NK-92 treated with Interleukin-12 subunit alpha and Interleukin-12 subunit beta, amount 100 ng/mL, for 24 hours (cell line): ENCODE measurements at regions not wholly inside any gene's neighbourhood (a gene's known extent, or its start where the extent isn't known, plus 50 kb on each side); places are given as distances from the start of the nearest gene placed in this dataset.
"Not testable (repeated sequence)": the region's sequence is repeated elsewhere in the genome, so short reads cannot be mapped to it uniquely, and the experiment has no call there.

ENCODE experiments used
- DNase-seq: peaks from one replicate; lab custom pipeline; 2025; lab: John Stamatoyannopoulos, UW

DNA sequence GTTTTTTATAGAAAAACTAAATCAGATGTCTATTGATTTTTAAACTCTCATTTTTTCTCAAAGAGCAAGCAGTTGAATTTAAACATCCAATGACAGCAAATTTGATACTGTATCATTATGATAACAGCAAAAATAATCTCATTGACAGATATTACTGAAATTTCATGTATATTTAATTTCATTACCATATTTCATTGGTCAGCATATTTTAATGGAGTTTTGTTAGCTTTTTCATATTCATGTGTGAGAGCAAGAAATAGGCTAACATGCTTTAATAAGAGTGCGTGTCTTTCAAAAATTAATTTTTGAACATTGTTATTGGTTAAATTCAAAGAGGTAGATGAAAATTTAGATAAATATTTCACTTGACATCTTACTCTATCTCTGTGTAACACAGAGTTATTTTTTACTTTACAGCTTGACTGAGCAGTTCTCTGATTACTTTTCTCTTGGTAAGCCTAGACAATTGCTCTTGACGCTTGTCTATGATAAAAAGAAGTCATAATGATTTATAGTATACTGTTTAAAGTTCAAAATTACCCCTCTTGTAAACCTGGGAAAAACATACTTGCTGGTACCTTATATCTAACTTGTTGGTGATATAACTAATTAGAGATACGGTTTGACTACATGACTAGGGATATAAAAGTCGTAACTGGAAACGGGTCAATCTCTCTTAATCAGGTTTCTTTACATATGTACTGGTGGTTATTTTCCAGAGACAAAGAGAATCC lies 732.3 kb upstream of the NCAM2 start:
- no peak for DNase-seq

DNA sequence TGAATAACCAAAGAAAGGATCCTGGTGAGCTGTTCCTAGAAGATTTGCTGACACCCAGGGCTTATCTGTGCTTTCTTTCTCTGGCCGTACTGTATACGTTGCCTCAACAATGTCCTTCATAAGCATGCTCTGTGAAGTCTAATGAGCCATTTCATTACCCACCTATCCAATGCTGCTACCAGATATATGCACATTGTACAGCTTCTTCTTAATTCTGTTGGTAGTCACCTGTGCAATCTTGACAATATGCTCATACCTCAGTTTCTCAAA lies 731.8 kb upstream of the NCAM2 start:
- DNase-seq, result no peak

DNA sequence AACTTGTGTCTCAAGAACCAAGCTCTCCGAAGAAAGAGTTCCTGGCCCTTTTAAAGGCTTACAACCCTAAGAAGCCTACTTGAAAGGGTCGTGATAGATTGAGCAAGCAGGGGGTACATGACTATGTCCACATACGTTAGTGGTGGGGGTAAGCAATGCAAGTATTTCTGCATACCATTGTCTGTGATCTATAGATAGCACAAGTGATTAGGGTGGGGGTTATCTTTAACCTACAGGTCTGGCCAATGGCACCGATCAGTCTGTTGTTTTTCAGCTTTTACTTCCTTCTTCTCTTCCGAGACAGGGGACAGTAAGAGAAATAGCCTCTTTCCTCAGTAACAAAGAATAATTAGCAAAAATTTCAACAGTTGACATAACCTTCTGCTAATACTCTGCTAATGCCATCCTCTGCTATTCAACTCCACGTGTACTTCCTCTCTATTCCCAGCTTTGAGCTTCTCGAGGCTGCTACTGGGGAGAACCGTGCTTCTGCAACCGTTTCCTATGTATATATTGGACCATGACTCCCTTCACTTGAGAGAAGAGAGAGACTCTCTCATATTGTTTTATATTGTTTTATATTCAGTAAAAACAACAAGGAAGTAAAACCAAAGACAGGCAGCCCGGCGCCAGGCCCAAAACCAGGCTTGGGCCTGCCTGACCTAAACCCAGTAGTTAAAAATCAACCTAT lies 727.7 kb upstream of the NCAM2 start:
- DNase-seq, result no peak

DNA sequence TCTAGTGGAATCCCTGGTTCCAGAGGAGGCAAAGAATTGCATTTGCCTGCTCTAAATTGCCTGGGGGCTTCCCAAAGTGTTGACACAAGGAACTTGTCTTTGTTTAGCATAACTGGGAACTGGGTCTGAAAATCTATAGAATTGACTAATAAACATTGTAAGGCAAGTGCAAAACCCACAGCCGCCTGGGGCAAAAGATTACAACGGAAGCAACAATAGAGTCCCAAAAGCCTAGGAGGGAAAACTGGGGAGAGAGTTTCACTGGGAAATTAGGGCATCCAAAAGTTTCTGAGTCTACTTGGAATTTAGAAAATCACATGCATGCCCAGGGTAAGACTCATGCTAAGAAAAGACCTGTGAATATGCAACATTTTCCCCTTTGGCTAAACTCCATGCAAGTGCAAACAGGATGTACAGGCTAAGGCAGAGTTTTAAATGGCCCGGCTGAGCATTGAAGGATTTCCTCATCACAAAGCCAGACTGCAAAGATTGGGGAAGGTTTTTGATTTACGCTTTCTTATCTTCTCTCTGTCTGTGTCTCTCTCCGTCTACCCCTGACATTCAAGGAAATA lies 725.3 kb upstream of the NCAM2 start:
- DNase-seq, result no peak

DNA sequence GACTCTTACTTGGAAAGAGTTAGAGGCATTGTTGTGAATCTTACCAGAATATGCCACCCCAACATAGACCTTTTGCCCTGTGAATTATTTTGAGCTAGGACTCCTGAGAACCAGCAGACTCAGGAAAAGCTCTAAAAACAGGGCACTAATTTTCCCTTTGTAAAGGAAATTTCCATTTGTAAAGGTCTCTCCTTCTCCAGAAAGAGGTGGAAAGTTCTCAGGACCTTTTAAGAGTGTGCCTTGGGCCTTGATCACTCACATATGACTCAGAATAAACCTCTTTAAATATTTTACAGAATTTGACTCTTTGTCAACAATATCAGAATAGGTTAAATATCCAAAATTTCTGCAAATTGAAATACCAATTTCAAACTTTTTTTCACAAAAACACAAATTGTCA lies 721.8 kb upstream of the NCAM2 start:
- no peak for DNase-seq

DNA sequence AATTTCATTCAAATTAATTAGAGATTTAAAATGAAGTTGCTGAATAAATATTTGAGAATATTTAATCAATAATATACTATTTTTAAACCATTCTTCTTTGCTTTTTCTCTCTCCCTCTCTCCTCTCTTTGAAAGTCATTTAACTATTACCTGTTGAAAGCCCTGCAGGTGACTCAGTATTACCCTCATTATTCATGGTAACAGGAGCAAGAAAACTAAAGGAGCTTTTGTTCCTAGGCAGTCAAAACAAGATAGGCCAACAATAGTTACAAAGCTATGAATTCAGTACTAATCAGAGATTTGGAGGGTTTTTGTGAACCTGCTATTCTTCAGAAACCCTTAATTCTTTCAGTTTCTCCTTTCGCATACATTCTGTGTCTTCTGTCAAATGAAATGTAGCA lies 721.3 kb upstream of the NCAM2 start:
- DNase-seq, result no peak

DNA sequence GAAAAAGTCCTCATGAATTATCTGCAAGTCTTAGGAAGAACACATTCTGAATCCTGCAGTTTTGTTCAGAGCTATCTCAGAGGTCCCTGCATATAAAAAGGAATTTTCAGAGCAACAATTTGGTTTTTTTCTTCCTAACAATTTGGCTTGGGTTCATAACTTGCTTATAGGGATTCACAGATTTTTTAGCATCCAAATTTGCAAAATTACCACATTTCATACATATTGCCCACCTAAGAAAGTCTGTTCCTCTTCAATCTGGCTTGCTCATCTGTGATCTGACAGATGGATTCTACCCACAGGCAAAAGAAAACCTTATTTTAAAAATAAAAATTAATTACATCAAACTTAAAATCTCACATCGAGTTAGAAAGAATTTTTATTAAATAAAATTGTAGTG lies 714.4 kb upstream of the NCAM2 start:
- DNase-seq, result no peak

DNA sequence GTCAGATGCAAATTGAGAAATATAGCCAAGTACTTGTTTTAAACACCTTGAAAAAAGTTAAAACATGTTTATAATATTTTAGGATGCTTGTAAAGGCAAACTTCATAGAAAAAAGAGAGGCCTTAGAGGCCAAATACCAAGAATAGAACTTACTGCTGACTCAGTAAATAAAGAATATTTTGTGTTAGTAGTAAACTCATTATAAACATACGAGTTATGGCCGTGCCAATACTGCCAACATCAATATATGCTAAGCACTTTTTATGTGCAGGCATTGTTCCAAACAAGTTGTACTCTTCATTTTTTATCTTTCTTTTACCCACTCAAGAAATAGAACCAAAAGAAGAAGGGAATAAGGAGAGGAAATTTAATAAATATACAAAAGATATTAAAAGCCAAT lies 705.9 kb upstream of the NCAM2 start:
- no peak for DNase-seq

DNA sequence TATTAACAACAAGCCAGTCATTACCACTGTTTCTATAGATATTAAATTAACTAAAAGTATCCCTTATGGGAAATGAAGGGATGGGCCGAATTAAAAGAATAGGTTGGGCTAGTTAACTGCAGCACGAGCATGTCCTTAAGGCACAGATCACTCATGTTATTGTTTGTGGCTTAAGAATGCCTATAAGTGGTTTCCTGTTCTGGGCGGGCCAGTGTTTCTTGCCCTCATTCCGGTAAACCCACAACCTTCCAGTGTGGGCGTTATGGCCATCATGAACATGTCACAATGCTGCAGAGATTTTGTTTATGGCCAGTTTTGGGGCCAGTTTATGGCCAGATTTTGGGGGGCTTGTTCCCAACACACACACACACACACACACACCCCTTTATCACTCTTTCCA lies 705.4 kb upstream of the NCAM2 start:
- DNase-seq, result not testable (repeated sequence)

DNA sequence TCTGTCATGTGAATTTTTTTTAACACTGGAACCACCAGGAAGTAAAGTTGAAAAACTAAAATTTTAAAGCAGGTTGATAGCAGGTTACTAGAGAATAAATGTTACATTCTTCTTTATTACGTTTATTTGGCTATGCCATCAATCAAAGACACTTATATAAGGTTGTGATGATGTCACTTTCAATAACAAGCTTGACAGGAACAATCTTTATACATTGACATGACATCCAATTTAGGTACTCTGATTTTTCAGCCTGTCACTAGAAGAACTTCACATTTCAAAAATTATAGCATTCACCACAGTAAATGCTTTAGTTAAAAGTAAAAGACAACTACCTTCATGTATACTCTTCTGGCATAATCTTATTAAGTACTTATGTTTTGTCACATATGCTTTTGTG lies 696.8 kb upstream of the NCAM2 start:
- no peak for DNase-seq

DNA sequence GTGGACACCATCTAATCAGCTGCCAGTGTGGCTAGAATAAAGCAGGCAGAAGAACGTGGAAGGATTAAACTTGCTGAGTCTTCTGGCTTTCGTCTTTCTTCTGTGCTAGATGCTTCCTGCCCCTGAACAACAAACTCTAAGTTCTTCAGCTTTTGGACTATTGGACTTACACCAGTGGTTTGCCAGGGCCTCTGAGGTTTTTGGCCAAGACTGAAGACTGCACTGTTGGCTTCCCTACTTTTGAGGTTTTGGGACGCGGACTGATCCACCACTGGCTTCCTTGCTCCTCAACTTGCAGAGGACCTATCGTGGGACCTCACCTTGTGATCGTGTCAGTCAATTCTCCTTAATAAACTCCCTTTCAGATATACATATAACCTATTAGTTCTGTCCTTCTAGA lies 696.1 kb upstream of the NCAM2 start:
- DNase-seq, result no peak

DNA sequence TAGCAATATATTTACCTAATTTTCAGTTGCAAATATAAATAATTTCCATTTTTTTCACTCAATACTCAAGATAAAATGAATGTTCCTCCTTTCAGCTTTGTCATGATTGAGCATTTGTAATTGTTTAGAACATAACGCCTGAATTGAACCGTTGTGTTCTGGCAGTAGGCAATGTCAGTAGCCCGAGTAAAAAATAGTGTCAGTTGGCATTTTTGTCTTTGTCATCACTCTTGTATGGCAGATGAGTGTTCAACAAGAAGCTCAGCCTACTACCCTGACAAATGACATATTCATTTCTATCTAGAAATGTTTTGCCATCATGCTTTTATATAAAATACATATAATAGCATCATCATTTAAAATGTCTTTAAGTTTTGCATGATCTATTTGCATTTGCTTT lies 691.4 kb upstream of the NCAM2 start:
- DNase-seq, result no peak

DNA sequence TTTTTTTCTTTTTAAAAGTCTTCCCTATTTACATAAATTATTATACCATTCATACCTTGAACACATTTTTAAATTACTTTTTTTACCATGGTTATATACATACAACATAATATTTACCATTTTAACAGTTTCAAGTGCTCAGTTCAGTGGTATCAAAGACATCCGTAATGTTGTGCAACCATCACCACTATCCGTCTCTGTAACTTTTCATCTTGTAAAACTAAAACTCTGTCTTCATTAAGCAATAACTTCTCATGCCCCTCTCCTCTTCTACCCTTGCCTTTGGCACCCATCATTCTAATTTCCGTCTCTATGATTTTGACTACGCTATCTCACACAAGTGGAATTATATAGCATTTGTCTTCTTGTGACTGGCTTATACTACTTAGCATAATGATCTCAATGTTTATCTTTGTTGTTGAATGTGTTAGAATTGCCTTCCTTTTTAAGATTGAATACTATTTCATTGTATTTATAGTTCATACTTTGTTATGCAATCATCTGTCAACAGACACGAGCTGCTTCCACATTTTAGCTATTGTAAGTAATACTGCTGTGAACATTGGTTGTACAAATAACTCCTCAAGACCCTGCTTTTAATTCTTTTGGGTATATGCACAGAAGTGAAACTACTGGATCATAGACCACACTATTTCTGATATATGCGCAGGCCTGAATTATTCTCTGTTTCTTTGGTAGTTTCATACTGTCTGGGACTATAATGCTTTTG lies 689.5 kb upstream of the NCAM2 start:
- no peak for DNase-seq

DNA sequence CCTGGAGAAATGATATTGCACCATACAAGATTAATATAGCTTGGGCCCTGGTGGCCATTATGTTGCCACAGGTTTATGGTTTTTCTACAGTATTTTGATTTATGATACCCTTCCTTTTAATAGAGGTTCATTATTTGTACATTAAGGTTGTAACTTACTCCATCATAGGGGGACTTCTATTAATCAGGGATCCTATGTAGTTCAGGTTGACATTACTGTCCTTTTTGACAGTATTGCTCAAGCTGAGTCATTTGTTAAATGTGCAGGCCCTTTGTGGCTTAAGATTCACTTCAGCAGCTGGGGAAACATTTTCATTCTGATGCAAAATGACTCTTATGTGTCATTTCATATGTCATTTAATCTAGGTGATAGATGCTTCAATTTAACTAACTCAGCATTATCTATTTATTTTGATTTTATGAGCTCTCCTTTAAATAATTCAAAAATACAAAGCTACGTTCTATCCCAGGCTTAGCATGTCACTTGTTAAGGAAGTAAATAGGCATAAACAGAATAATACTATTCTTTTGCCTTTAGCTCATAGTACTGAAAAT lies 686.9 kb upstream of the NCAM2 start:
- no peak for DNase-seq

DNA sequence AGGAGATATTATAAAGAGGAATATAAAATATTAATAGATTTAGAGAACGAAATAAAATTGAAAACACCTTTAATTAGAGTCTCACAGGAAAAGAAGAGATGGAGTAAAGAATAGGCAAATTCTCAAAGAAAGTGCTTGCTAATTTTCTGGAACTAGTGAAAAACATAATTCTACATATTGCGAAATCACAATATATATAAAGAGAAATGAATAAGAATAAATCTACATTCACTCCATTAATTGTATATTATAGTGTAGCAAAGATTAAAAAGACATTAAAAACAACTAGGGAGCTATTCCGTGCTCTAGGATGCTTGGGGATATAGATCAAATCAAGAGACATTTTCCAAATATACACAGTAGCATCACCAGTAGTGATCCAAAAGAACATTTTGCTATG lies 685.2 kb upstream of the NCAM2 start:
- no peak for DNase-seq

DNA sequence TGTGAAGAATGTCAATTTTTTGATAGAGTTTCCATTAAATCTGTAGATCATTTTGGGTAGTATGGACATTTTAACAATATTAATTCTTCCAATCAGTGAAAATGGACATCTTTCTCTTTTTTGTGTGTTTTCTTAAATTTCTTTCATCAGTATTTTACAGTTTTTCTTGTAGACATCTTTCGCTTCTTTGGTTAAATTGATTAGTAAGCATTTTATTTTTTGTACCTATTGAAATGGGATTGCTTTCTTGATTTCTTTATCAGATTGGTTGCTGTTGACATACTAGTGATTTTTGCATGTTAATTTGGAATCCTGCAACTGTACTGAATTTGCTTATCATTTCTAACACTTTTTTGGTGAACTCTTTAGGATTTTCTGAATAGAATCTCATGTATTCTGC lies 683.2 kb upstream of the NCAM2 start:
- no peak for DNase-seq

DNA sequence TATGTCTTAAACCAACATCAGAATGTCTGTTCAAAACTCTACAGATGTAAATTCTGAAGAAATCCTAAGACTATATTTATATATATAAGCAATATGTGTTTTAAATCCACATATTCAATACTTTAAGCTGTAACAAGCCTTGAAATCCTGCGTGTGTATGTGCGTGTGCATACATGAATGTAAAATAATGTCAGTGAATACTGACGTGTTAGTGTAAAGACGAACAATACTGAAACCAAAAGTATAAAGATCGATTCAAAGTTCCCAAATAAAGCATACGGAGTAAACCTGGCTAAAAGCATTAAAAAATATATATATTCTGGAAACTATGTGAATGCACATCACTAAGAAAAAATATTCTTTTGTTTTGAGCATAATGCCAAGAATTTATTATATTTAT lies 668.6 kb upstream of the NCAM2 start:
- no peak for DNase-seq

DNA sequence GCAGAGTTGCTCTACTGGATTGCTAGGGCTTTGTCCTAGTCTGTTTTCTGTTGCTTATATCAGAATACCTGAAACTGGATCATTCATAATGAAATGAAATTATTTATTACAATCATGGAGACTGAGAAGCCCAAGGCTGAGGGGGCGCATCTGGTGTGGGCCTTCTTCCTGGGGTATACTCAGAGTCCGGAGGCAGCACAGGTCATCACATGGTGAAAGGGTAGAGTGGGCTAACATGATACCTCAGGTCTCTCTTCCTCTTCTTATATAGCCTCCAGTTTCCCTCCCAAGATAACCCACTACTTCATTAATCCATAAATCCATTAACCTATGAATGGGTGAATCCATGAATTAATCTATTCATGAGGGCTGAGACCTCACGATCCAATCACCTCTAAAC lies 667.6 kb upstream of the NCAM2 start:
- DNase-seq, result no peak

DNA sequence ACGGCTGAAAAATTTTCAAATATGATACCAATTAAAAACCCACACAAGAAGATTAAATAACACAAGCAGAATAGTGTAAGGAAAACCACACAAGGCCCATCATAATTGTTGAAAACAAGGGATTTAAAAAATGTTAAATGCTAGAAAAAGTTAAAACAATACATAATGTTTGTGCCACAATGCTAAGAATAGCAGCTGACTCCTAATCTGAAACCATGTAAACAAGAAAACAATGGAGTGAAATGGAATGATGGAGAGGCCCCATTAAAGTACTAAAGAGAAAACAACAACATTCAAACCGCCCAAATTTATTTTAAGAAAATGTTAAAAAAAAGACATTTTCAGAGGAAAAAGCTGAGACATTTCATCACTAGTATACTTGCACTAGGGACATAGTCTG lies 663.6 kb upstream of the NCAM2 start:
- DNase-seq, result no peak

DNA sequence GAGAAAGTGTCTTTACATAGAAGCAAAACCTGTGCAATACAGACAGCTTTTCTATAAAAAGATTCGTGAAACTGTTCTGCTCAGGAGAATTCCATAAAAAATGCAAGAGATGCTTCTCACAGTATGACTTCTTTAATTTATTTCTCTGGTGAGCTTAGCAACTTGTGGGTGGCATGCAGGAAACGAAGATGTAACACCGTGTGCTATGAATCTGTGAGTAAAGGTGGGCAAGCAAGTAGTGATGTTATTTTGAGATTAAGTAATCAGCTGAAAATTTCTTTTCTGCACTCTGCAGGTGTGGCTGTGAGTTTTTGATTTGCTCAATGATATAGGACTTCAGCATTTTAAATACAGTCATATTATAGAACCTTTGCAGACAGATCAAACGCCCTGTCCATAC lies 656.8 kb upstream of the NCAM2 start:
- no peak for DNase-seq

DNA sequence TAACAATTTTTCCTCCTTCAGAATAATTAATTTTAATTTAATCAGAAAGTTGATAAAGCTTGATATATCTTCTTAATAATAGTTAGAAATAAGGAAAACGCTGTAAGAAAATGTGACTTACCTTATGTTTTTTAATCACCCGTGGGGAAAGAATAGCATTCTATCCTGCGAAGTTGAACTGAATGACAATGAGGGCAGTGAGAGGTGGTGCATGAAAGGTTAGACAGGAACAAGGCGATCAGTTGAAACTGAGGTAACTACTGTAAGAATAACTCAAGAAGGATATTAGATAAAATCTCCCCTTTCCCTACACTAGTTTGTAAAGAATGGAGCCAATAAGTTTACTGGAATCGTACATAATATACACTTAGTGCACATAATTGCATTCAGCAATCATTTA lies 655.0 kb upstream of the NCAM2 start:
- no peak for DNase-seq

DNA sequence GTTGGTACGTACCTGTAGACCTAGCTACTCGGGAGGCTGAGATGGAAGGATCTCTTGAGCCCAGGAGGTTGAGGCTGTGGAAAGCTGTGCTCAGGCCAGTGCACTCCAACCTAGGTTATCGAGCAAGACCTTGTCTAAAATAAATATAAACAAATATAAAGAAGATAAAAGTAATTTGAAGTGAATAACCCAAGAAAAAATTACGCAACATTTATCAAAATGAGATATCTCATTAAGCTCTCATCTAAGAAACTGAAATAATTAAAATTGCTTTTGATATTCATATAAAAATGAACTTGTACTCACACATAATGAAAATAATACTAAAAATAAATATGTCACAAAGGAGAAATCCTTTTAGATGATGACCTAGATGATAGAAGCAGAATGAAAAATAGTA lies 647.1 kb upstream of the NCAM2 start:
- DNase-seq, result no peak

DNA sequence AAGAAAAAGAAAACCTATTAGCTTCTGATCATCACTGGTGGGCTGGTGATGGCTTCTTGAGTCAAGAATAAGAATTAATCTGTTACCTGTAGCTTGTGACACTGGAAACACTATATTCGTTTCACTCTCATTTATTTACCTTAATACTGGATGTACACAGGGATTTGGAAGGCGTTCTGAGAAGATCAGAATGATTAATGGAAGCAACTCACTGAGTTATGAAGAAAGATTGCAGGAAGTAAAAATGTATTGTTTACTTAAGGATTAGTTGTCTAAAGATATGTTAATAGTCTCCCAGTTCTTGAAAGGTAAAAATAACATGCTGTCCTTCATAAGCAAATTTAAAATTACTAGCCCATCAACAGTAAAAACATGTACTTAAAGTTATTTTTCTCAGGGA lies 644.9 kb upstream of the NCAM2 start:
- no peak for DNase-seq
